CD14-positive monocyte (primary cell): ENCODE measurements at regions not wholly inside any gene's neighbourhood (a gene's known extent, or its start where the extent isn't known, plus 50 kb on each side); places are given as distances from the start of the nearest gene placed in this dataset.

ENCODE experiments used
- DNase-seq, 3 donors: peaks; one replicate each; pipeline ENCODE4 v3.0.0-alpha.2; 2011 to 2022
- H2AFZ ChIP-seq: 2 replicates; pipeline ENCODE4 v1.6.0; 2012; ENCODE audit warnings: mild to moderate bottlenecking, low read depth, low read length, inconsistent platforms; ENCODE audit not compliant: insufficient read depth, poor library complexity, severe bottlenecking
- H3K27ac ChIP-seq, 2 donors: 1 replicate in 1 of 2; 2 replicates in 1 of 2; pipeline ENCODE4 v1.5.1; 2012 to 2013; ENCODE audit warnings: low read length in 2 of 2, control low read depth in 1 of 2, inconsistent platforms in 1 of 2, low read depth in 1 of 2, mild to moderate bottlenecking in 1 of 2
- H3K27me3 ChIP-seq, 2 donors: one replicate each; pipeline versions ENCODE4 v1.6.0 to v1.6.1; 2011 to 2013; ENCODE audit warnings: low read length in 2 of 2; ENCODE audit not compliant: control insufficient read depth in 2 of 2, insufficient read depth in 2 of 2
- H3K36me3 ChIP-seq, 2 donors: replicated peaks in 1 of 2; 1 replicate in 1 of 2; 2 replicates in 1 of 2; pipeline versions ENCODE4 v1.5.1 to v1.6.1; 2012 to 2013; ENCODE audit warnings: low read length in 2 of 2, control low read depth in 1 of 2, inconsistent platforms in 1 of 2, mild to moderate bottlenecking in 1 of 2; ENCODE audit not compliant: insufficient read depth in 2 of 2, control insufficient read depth in 1 of 2
- H3K4me1 ChIP-seq, 2 donors: 1 replicate in 1 of 2; 2 replicates in 1 of 2; pipeline versions ENCODE4 v1.5.1 to v1.6.1; 2012 to 2013; ENCODE audit warnings: low read length in 2 of 2, control low read depth in 1 of 2, inconsistent platforms in 1 of 2, mild to moderate bottlenecking in 1 of 2, moderate library complexity in 1 of 2; ENCODE audit not compliant: insufficient read depth in 2 of 2, control insufficient read depth in 1 of 2
- H3K4me2 ChIP-seq: replicated peaks from 2 replicates; pipeline ENCODE3; 2012; ENCODE audit warnings: low read length, moderate library complexity, mild to moderate bottlenecking; ENCODE audit not compliant: poor library complexity, severe bottlenecking; ENCODE audit errors: extremely low read depth
- H3K4me3 ChIP-seq, 3 experiments: fragments of 200-600 bp in 1 of 3; sonication (generic) in 1 of 3; replicated peaks in 1 of 3; 1 replicate in 2 of 3; 2 replicates in 1 of 3; pipeline ENCODE4 v1.5.1; 2011 to 2013; ENCODE audit warnings: low read length in 3 of 3, mild to moderate bottlenecking in 3 of 3, control low read depth in 2 of 3, low read depth in 2 of 3, inconsistent platforms in 1 of 3, moderate library complexity in 1 of 3
- H3K79me2 ChIP-seq: 2 replicates; pipeline ENCODE4 v1.6.0; 2012; ENCODE audit warnings: mild to moderate bottlenecking, control low read depth, inconsistent platforms, low read length, moderate library complexity; ENCODE audit not compliant: insufficient read depth
- H3K9ac ChIP-seq: 2 replicates; pipeline ENCODE4 v1.6.0; 2017; ENCODE audit warnings: low read length, mild to moderate bottlenecking; ENCODE audit not compliant: insufficient read depth, poor library complexity, severe bottlenecking
- H3K9me3 ChIP-seq, 2 donors: replicated peaks in 1 of 2; 1 replicate in 1 of 2; 2 replicates in 1 of 2; pipeline versions ENCODE4 v1.5.1 to v1.6.1; 2012 to 2013; ENCODE audit warnings: low read length in 2 of 2, control low read depth in 1 of 2; ENCODE audit not compliant: control insufficient read depth in 1 of 2, insufficient read depth in 1 of 2
- H4K20me1 ChIP-seq: 2 replicates; pipeline ENCODE4 v1.6.0; 2012; ENCODE audit warnings: mild to moderate bottlenecking, low read length, control low read depth, moderate library complexity; ENCODE audit not compliant: insufficient read depth
- H3K27ac Mint-ChIP-seq, 7 donors: one replicate each; pipeline ENCODE4 v1.8.0; 2020; ENCODE audit warnings: mild to moderate bottlenecking in 7 of 7, mixed read lengths in 7 of 7, moderate library complexity in 6 of 7, inconsistent platforms in 2 of 7
- H3K27me3 Mint-ChIP-seq, 3 donors: one replicate each; pipeline ENCODE4 v1.8.0; 2021 to 2022; ENCODE audit warnings: low read depth in 3 of 3, mild to moderate bottlenecking in 3 of 3, mixed read lengths in 3 of 3, moderate library complexity in 3 of 3, inconsistent platforms in 1 of 3
- H3K36me3 Mint-ChIP-seq, 2 donors: one replicate each; pipeline ENCODE4 v1.8.0; 2020; ENCODE audit warnings: mixed read lengths in 2 of 2, inconsistent platforms in 1 of 2, mild to moderate bottlenecking in 1 of 2
- H3K4me1 Mint-ChIP-seq: one replicate; pipeline ENCODE4 v1.8.0; 2020; ENCODE audit warnings: mild to moderate bottlenecking, mixed read lengths
- H3K4me3 Mint-ChIP-seq, 2 donors: one replicate each; pipeline ENCODE4 v1.8.0; 2020; ENCODE audit warnings: mild to moderate bottlenecking in 2 of 2, mixed read lengths in 2 of 2, moderate library complexity in 1 of 2
- H3K9me3 Mint-ChIP-seq, 7 donors: one replicate each; pipeline ENCODE4 v1.8.0; 2020 to 2022; ENCODE audit warnings: mixed read lengths in 7 of 7, mild to moderate bottlenecking in 6 of 7, moderate library complexity in 6 of 7, inconsistent platforms in 2 of 7
- WGBS: methylation state at CpG from one replicate; pipeline ENCODE4 v1.1.5; 2013; ENCODE audit warnings: missing lambda C conversion rate; ENCODE audit not compliant: insufficient coverage; 5-methylcytosine and 5-hydroxymethylcytosine counted together
- intact Hi-C, 2 donors: fragments of 100-400 bp; cut with micrococcal nuclease; formaldehyde crosslinking; loops; one replicate each; pipeline versions ENCODE4 v1.15.0 to v1.15.1; 2023
- TF ChIP-seq, protein P1 (sequence below): fragments of 200-600 bp; IDR thresholded peaks from one replicate; pipeline ENCODE4 v1.8.0; 2022; ENCODE audit warnings: antibody characterized with exemption, mild to moderate bottlenecking

DNA sequence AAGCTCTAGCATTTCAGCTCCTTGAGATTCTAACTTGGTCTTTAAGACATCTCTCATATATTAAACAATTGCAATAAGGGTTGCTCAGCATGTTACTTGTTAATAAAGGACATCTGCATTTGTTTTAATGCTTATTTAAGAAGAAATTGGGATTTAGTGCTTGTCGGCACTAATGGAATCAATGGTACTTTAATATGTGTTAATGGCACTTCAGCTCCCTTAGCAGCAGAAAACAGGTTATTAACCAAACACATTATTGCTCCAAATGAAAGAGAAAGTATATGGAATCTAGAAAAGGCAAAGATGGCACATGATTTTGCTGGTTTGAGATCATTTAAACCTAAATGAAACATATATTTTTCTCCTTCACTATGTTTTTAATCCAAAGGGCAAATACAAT lies 137.3 kb upstream of the GOLIM4 start:
- Histone ChIP-seq H3K36me3 (no peaks in the 10 kb centered on the region), H3K9me3 (no peaks in the 10 kb centered on the region), H3K4me3 (no peak overlapping the region), H3K79me2 (no peaks in the 10 kb centered on the region), H3K27ac (no peak overlapping the region), H4K20me1 (no peaks in the 10 kb centered on the region), H3K4me2 (no peak overlapping the region), H3K4me1 (no peaks in the 10 kb centered on the region), H3K27me3 (no peaks in the 10 kb centered on the region), H2AFZ (no peak overlapping the region), H3K9ac (no peak overlapping the region)
- intact Hi-C loops: no loop called here
- H3K36me3 Mint-ChIP-seq: no peaks in the 10 kb centered on the region
- WGBS: no CpG with 5 or more reads among the region's 1 CpG
- no peak overlapping the region for H3K27ac Mint-ChIP-seq
- no peak overlapping the region for H3K4me3 Mint-ChIP-seq
- no peaks in the 10 kb centered on the region for H3K4me1 Mint-ChIP-seq
- H3K9me3 Mint-ChIP-seq: peaks cover 0 to 8% (median 4%) of the 10 kb centered on the region in 7 donors
- TF ChIP-seq, protein P1, sequence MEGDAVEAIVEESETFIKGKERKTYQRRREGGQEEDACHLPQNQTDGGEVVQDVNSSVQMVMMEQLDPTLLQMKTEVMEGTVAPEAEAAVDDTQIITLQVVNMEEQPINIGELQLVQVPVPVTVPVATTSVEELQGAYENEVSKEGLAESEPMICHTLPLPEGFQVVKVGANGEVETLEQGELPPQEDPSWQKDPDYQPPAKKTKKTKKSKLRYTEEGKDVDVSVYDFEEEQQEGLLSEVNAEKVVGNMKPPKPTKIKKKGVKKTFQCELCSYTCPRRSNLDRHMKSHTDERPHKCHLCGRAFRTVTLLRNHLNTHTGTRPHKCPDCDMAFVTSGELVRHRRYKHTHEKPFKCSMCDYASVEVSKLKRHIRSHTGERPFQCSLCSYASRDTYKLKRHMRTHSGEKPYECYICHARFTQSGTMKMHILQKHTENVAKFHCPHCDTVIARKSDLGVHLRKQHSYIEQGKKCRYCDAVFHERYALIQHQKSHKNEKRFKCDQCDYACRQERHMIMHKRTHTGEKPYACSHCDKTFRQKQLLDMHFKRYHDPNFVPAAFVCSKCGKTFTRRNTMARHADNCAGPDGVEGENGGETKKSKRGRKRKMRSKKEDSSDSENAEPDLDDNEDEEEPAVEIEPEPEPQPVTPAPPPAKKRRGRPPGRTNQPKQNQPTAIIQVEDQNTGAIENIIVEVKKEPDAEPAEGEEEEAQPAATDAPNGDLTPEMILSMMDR: no peak
- DNase-seq: no peak
- H3K27me3 Mint-ChIP-seq: no peaks in the 10 kb centered on the region

DNA sequence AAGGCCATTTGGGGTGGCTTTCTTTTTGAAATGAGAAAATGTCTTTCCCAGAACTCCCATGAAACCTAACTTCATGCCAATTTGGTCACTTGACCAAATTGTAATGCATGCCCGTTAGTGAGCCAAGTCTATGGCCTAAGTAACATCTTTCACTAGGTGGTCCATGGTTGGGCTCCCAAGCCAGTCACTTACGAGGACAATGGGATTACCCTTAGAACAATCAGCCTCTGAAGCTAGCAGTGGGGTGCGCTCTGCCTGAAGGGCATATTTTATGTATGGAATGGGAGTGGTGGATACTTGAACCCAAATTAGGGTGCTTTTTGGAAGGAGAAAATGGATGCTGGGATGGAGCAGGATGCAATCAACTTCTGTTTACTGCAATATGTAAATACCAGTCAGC lies 127.4 kb upstream of the GOLIM4 start:
- peaks cover 0 to 1% (median 0%) of the 10 kb centered on the region in 3 donors for H3K27me3 Mint-ChIP-seq
- Histone ChIP-seq H3K27ac (no peak overlapping the region), H3K27me3 (no peaks in the 10 kb centered on the region), H3K79me2 (no peaks in the 10 kb centered on the region), H2AFZ (no peak overlapping the region), H3K4me1 (no peaks in the 10 kb centered on the region), H4K20me1 (no peaks in the 10 kb centered on the region), H3K9ac (no peak overlapping the region), H3K4me3 (no peak overlapping the region), H3K4me2 (no peak overlapping the region), H3K9me3 (no peaks in the 10 kb centered on the region), H3K36me3 (no peaks in the 10 kb centered on the region)
- WGBS: no CpG with 5 or more reads among the region's 3 CpGs
- no peaks in the 10 kb centered on the region for H3K36me3 Mint-ChIP-seq
- intact Hi-C loops: no loop called here
- no peaks in the 10 kb centered on the region for H3K9me3 Mint-ChIP-seq
- no peaks in the 10 kb centered on the region for H3K4me1 Mint-ChIP-seq
- no peak overlapping the region for H3K27ac Mint-ChIP-seq
- TF ChIP-seq, protein P1: no peak
- no peak overlapping the region for H3K4me3 Mint-ChIP-seq
- DNase-seq: no peak
